ENCODE measurements at regions not wholly inside any gene's neighbourhood (a gene's known extent, or its start where the extent isn't known, plus 50 kb on each side); places are given as distances from the start of the nearest gene placed in this dataset.

GRCh38 chr11:95668131-95668530 is 121.5 kb downstream of the FAM76B start:
- no peaks in the 10 kb centered on the region for H3K4me1 ChIP-seq
- DNase-seq (no peak), ATAC-seq (no peak)
- H3K27me3 ChIP-seq (ENCODE audit: insufficient read depth in 3 of 3, low read length in 2 of 3), result no peaks in the 10 kb centered on the region
- H3K9me3 ChIP-seq, result no peaks in the 10 kb centered on the region
- intact Hi-C loops (cut with DNase I), result no loop called here
- no peak overlapping the region for H3K4me3 ChIP-seq
- H3K36me3 ChIP-seq (ENCODE audit: insufficient read depth in 1 of 2, low read depth in 1 of 2), result no peaks in the 10 kb centered on the region
- H3K27ac ChIP-seq, result no peak overlapping the region
- TF ChIP-seq CTCF (IDR thresholded peaks at IDR 0.05), result no peak
- WGBS, 3 donors, result 56 to 65% (median 63%) methylated on average over 3 of the region's 3 CpGs

- intact Hi-C loops (cut with DNase I), result no loop called here
- 96 to 99% (median 99%) methylated on average over 2 of the region's 2 CpGs for WGBS, 3 donors
- Histone ChIP-seq H3K4me3 (no peak overlapping the region), H3K9me3 (peaks cover 7% of the 10 kb centered on the region), H3K27me3 (ENCODE audit: insufficient read depth in 3 of 3, low read length in 2 of 3) (no peaks in the 10 kb centered on the region), H3K4me1 (no peaks in the 10 kb centered on the region), H3K36me3 (ENCODE audit: insufficient read depth in 1 of 2, low read depth in 1 of 2) (no peaks in the 10 kb centered on the region), H3K27ac (no peak overlapping the region)
- no peak for ATAC-seq
- no peak for DNase-seq
- no peak for TF ChIP-seq CTCF (IDR thresholded peaks at IDR 0.05)
Observed at GRCh38 chr11:95661162-95661561, 128.4 kb downstream of the FAM76B start.

- intact Hi-C loops (cut with DNase I), result no loop called here
- H3K27me3 ChIP-seq (ENCODE audit: insufficient read depth in 3 of 3, low read length in 2 of 3), result no peaks in the 10 kb centered on the region
- H3K9me3 ChIP-seq, result peaks cover 7% of the 10 kb centered on the region
- TF ChIP-seq CTCF (IDR thresholded peaks at IDR 0.05), result no peak
- H3K36me3 ChIP-seq (ENCODE audit: insufficient read depth in 1 of 2, low read depth in 1 of 2), result no peaks in the 10 kb centered on the region
- H3K4me3 ChIP-seq, result no peak overlapping the region
- no peaks in the 10 kb centered on the region for H3K4me1 ChIP-seq
- DNase-seq (no peak), ATAC-seq (no peak)
- no peak overlapping the region for H3K27ac ChIP-seq
Observed at GRCh38 chr11:95660038-95660437, 129.5 kb downstream of the FAM76B start.

GRCh38 chr11:95659088-95659487 is 130.5 kb downstream of the FAM76B start:
- ATAC-seq (no peak), DNase-seq (no peak)
- Histone ChIP-seq H3K4me3 (no peak overlapping the region), H3K27me3 (ENCODE audit: insufficient read depth in 3 of 3, low read length in 2 of 3) (no peaks in the 10 kb centered on the region), H3K36me3 (ENCODE audit: insufficient read depth in 1 of 2, low read depth in 1 of 2) (no peaks in the 10 kb centered on the region), H3K4me1 (no peaks in the 10 kb centered on the region), H3K27ac (no peak overlapping the region), H3K9me3 (peaks cover 7% of the 10 kb centered on the region)
- WGBS, 3 donors, result 79 to 84% (median 83%) methylated on average over 1 of the region's 1 CpG
- no peak for TF ChIP-seq CTCF (IDR thresholded peaks at IDR 0.05)
- intact Hi-C loops (cut with DNase I), result no loop called here

- no peak overlapping the region for H3K27ac ChIP-seq
- DNase-seq, result no peak
- ATAC-seq, result no peak
- no peak overlapping the region for H3K4me3 ChIP-seq
- intact Hi-C loops (cut with DNase I), result no loop called here
- H3K9me3 ChIP-seq, result no peaks in the 10 kb centered on the region
- H3K4me1 ChIP-seq, result no peaks in the 10 kb centered on the region
- TF ChIP-seq CTCF (IDR thresholded peaks at IDR 0.05), result no peak
- no peaks in the 10 kb centered on the region for H3K36me3 ChIP-seq (ENCODE audit: insufficient read depth in 1 of 2, low read depth in 1 of 2)
- WGBS, 3 donors, result 3 to 12% (median 7%) methylated on average over 1 of the region's 1 CpG
- H3K27me3 ChIP-seq (ENCODE audit: insufficient read depth in 3 of 3, low read length in 2 of 3), result no peaks in the 10 kb centered on the region
Observed at GRCh38 chr11:95655536-95655935, 134.0 kb downstream of the FAM76B start.
